HT1080 (cell line): ENCODE measurements at regions not wholly inside any gene's neighbourhood (a gene's known extent, or its start where the extent isn't known, plus 50 kb on each side); places are given as distances from the start of the nearest gene placed in this dataset.

ENCODE experiments used
- DNase-seq: peaks from one replicate; pipeline ENCODE4 v3.0.0-alpha.2; 2015; ENCODE audit warnings: low read depth

- peak; percentile 47 for DNase-seq
These were observed 510.2 kb upstream of the USP24 start for GRCh38 chr1:55725378-55725777.

GRCh38 chr1:55724551-55725325 is 509.6 kb upstream of the USP24 start:
- DNase-seq = peak; percentile 58

DNA sequence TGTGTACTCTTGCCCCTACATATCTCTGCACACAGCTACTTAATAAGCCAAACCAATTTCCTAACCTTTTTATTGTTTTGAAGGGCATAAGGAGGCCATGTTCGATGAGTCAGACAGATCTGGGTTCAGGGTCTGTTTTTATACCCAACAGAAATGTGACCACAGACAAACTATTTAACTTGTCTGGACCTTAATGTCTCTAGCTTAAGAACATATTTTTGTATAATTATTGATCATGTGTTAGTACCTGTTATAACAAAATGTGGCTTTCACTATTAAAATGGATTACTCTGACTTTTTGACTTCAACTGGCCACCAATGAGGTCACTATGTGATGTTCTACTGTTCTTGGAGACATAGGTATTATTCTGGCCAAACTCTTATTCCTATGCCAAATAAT is 507.8 kb upstream of the USP24 start:
- no peak for DNase-seq

GRCh38 chr1:55720261-55720660 is 505.1 kb upstream of the USP24 start:
- DNase-seq = no peak

GRCh38 chr1:55718758-55719671 is 503.9 kb upstream of the USP24 start:
- DNase-seq = peak; percentile 98

DNA sequence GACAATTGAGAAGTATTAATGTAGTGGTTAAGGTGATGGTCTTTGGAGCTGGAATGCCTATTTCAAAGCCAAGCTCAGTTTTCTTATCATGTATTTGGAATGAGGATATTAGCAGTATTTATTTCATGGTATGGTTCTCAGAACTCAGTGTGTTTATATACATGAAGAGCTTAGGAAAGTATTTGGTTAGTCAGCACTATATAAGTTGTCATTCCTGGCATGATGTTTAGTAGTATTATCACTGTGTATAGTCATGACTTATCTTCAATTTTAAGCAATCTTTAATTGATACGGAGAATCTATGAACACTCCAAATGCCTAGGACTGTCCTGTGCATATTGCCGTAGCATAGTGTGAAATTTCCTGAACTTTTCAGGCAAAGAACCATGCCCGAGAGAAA is 501.9 kb upstream of the USP24 start:
- DNase-seq = no peak

DNA sequence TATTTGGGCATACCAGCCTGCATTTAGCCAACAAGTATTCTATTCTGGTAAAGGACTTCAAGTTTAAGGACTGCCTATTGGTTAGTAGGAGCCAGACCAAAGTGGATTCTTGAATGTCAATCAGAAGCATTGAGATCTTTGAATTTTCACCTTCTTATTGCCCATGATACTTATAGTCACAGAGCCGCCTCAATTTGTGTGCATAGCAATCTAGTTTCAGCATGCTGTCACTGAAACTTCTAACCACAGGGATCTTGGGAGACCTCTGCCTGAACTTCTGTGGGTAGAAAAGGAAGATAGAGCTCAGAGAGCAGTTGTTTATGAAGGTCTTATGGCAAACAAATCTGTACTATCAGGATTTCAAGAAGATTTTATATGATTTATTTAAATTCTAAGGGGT is 501.4 kb upstream of the USP24 start:
- no peak for DNase-seq

DNA sequence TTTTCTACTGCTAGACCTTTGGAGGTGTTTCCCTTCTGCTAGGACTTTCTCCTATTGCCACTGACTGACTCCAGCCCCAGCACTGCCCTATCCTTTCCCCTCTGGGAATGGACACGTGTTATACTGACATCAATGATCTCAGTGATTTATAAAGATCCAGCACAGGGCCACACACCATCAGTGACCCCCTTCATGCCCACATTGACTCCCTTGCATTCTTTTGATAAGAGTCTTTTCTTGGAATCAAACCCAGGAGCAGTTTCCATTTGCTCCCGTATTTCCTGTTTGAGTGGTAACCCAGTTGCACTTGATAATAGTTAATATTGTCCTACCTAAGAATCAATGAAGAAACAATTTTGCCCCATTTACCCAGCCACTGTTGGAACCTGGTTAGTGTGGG is 501.0 kb upstream of the USP24 start:
- DNase-seq = no peak

GRCh38 chr1:55714230-55714629 is 499.1 kb upstream of the USP24 start:
- DNase-seq = no peak

- DNase-seq = no peak
These were observed 498.4 kb upstream of the USP24 start for GRCh38 chr1:55713516-55713915.

GRCh38 chr1:55712148-55712547 is 497.0 kb upstream of the USP24 start:
- no peak for DNase-seq

DNA sequence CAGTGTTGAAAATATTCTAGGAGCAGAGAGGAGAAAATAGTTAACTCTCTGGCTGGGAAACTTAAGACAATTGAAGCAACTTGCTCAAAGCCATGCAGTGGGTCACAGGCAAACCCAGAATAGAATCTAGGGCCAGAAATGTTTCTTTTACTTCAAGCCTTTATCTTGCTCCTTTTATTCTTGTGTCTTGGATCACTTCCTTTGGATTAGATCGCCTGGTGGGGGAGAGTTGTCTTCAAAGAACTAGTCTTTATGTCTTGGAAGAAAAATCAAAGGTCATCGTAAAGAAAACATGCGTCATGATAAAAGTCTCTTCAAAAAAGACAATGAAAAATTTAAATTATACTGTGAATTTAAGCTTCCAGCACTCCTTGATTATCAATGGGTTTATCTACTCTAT is 493.6 kb upstream of the USP24 start:
- DNase-seq = no peak

GRCh38 chr1:55707846-55708245 is 492.7 kb upstream of the USP24 start:
- DNase-seq = peak; percentile 33

DNA sequence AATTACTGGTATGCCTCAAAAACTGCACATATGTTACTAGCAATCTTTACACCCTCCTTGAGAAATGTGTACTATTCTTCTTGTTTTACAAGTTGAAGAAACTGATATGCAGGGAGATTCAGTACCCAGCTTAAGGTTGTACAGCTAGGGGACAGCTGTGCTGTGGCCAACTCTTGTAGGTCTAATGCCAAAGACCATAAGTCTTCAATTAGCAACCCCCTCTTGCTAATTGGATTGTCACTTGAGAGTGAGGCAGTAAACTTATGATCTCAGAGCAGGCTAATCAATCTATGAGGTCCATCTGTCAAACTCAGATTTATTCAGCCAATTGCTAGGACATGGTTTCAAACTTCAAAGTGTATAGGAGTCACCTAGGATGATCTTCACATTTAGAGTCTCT is 492.0 kb upstream of the USP24 start:
- no peak for DNase-seq

- no peak for DNase-seq
These were observed 491.2 kb upstream of the USP24 start for GRCh38 chr1:55706397-55706796.

DNA sequence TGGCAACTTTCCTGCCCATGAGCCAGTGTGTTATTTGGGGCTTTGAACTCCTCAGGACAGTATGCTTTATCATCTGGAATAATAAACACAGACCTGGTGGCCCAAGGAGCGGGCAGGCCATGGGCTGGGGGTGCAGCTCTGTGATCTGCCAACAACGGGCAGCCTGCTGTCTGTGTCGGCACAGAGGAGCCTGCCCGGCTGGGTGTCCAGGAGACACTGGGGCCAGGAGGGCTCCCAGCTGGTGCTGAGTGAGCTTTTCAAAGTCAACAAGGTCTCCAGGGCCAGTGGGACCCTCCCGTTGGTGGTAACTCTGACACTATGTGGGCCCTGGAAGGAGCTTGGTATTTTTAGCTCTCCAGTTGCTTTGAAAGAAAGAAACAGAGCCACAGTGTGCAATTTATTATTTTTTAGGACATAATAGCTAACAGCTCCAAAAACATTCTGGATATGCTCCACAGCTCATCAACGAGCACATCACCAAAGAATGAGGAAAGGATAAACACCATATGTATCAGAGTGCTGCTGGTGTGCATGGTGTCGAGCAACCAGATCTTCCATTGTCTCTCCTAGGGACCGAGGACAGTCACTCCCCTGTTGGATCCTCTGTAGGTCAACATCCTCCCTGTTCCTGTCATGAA is 488.7 kb upstream of the USP24 start:
- no peak for DNase-seq

DNA sequence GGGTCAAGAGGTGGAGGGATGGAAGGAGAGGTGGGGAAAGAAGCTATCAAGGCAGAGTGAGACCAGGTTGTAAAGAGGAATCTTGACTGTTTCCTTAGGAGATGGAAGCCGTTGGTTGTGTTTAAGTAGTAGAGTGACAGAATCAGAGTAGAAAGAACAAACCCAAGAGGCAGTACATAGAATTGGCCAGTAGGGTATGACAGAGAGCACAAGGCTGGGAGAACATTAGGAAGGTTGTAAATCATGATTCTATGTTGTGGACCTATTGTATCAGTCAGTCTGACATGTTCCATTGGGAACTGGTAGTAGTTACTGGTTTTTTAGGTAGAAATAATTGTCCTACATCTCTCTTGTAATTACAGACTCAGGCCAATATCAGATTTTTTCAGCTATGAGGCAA is 486.9 kb upstream of the USP24 start:
- DNase-seq = peak; percentile 36

GRCh38 chr1:55700359-55701130 is 485.4 kb upstream of the USP24 start:
- no peak for DNase-seq

- DNase-seq = no peak
These were observed 484.1 kb upstream of the USP24 start for GRCh38 chr1:55699228-55699627.

DNA sequence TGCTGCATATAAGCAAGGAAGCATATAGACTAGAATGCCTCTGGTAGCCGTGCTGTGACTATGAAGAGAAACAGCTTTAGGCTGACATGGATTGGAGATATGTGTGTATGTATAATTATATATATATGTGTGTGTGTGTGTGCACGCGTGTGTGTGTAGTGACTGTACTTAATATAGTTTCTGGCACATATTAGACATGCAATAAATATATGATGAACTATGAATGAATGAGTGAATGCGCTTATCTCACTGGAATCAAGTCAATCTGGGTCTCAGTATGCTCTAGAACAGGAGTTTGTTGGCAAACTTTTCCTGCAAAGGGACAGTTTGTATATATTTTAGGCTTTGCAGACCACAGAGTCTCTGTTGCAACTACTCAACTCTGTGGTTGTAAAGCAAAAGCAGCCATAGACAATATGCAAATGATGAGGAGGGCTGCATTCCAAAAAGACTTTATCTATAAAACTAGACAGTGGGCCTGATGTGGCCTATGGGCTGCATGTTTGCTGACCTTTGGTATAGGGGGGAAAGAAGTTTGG is 482.9 kb upstream of the USP24 start:
- DNase-seq = no peak

GRCh38 chr1:55696891-55697290 is 481.7 kb upstream of the USP24 start:
- DNase-seq = no peak
